ENCODE measurements at regions not wholly inside any gene's neighbourhood (a gene's known extent, or its start where the extent isn't known, plus 50 kb on each side); places are given as distances from the start of the nearest gene placed in this dataset.

DNA sequence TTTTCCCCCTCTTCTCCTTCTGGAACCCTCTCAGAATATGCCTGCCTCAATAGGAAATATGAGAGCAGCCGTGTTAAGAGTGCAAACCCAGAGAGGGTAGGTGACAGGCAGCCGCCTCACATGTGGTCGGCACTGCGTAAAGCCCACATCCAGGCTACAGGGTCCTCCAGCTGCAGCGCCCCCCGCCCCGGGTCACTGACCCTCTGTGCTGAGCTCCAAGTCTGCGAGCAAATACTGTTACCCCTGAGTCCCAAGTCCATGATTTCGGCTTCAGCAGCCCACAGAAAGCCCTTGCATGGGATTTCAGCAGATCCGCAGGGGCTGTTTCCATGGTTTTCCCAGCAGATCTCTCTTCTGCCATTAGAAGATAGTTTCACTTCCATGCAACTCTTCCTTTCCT, 186.9 kb upstream of the IRS2 start:
- DNase-seq (ENCODE audit: low read depth in 1 of 2, low spot score in 2 of 2), result peak in 1 of 2 experiments; percentile 14
- H3K9me3 ChIP-seq (replicated peaks), result peaks cover 12% of the 10 kb centered on the region
- peaks cover 21% of the 10 kb centered on the region for H3K27me3 ChIP-seq (replicated peaks)
- no peaks in the 10 kb centered on the region for H3K4me1 ChIP-seq (replicated peaks)
- no peak overlapping the region for H3K27ac ChIP-seq
- H3K36me3 ChIP-seq, result no peaks in the 10 kb centered on the region
- H3K4me3 ChIP-seq, result no peak overlapping the region

DNA sequence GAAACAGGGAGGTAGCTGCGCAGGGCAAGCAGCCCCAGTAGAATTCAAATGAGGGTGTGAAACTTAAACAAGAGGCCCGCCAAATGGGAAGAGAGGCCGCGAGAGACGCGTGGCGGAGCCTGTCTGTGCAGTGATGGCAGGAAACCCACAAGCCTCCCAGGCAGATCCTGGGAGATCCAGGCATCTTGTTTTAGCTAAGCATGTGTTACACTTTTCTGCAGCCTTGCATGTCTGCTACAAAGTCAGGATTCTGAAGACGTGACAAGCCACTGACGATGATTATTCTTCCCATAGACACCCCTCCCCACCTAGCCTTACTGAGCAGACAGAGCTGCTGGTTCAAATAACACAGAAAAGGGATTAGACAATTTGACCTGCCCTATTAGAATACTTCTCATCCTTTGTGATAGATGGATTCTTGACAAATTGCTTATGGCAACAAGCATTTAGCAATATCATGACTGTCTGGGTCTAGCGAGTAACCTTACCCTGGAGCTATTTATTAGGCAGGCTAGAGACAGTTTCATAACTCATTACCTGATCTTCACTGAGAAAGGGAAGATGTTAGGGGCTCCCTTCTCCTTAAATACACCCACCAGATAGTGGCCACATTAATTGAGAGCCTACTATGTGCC, 185.2 kb upstream of the IRS2 start:
- H3K27ac ChIP-seq, result no peak overlapping the region
- H3K4me1 ChIP-seq (replicated peaks), result no peaks in the 10 kb centered on the region
- no peak overlapping the region for H3K4me3 ChIP-seq
- DNase-seq (ENCODE audit: low read depth in 1 of 2, low spot score in 2 of 2), result peak; percentile 12 to 56
- H3K27me3 ChIP-seq (replicated peaks), result peaks cover 12% of the 10 kb centered on the region
- H3K9me3 ChIP-seq (replicated peaks), result peaks cover 8% of the 10 kb centered on the region
- H3K36me3 ChIP-seq, result no peaks in the 10 kb centered on the region

DNA sequence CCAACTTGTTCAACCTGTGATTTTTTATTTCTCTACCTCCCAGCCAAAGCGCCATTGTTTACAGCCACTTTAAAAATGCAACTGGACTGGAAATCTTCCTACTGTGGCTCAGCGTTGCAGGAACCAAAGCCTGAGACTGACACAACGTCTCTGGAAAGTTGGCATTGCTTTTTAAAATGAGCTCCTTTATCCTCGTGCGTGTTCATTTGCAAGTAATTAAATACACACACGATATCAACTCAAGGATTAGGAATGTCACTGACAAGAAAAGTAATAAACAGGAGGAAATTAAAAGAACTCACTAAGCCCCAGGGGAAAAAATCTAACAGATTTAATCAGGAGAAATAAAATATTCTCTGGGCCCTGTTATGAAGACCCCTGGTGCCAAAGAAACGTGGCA, 184.6 kb upstream of the IRS2 start:
- no peak for DNase-seq (ENCODE audit: low read depth in 1 of 2, low spot score in 2 of 2)
- Histone ChIP-seq H3K9me3 (replicated peaks) (peaks cover 8% of the 10 kb centered on the region), H3K36me3 (no peaks in the 10 kb centered on the region), H3K4me3 (no peak overlapping the region), H3K27me3 (replicated peaks) (peaks cover 10% of the 10 kb centered on the region), H3K4me1 (replicated peaks) (no peaks in the 10 kb centered on the region), H3K27ac (no peak overlapping the region)

DNA sequence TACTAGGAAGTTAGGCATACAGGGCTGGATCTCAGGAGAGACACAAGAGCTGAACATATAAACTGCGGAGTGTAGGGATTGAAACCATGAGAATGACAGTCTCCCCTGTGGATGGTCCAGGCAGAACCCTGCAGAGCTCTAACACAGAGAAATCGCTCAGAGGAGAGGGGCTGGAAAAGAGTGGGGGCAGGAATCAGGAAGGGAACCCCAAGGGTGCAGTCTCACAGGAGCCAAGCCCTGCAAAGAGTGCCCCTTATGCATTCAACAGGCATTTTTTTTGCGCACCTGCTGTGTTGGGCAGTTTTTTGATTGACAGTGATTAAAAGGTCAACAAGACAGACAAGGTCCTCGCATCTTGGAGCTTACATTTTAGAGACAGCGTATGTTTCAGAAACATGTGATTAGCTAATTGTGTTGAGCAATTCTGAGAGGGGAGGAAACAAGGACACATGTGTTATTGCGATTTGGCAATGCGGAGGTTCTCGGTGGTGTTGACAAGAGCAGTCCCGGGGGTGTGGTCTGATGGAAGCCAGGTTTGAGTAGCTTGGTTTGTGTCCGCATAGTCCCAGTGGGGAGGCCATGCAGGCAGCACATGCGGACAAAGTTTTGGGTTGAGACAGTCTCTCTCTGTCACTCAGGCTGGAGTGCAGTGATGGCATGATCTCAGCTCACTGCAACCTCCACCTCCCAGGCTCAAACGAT, 182.6 kb upstream of the IRS2 start:
- Histone ChIP-seq H3K36me3 (no peaks in the 10 kb centered on the region), H3K27ac (no peak overlapping the region), H3K4me1 (replicated peaks) (no peaks in the 10 kb centered on the region), H3K9me3 (replicated peaks) (peaks cover 8% of the 10 kb centered on the region), H3K27me3 (replicated peaks) (peaks cover 10% of the 10 kb centered on the region), H3K4me3 (no peak overlapping the region)
- DNase-seq (ENCODE audit: low read depth in 1 of 2, low spot score in 2 of 2), result peak in 1 of 2 experiments; percentile 61

DNA sequence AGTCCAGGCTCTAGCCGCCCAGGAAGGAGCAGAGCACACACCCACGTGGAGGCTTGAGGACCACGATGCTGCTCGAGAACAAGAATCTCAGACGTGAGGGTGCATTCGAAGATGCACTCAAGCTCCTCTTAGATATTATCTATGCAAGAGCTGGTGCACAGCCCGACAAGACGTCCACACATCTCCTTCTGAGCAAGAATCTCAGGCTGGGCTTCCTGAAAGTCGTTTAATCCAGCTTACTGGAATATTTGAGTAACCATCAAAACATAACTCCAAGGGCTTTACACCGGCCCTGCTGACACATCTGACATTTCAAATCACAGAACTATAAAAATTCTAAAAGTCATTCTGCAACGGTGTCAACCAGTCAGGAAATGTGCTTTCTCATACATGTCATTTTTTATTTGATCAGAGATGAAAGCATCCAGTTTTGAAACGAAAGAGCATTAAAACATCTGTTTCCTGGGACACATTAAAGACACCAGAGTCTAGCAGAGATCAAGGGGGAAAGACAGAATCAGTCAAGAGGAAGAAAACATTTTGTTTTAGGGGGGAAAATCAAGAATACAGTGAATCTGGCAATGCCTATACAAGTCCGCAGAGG, 177.7 kb upstream of the IRS2 start:
- Histone ChIP-seq H3K36me3 (no peaks in the 10 kb centered on the region), H3K4me1 (replicated peaks) (no peaks in the 10 kb centered on the region), H3K4me3 (no peak overlapping the region), H3K27me3 (replicated peaks) (0 out of 2 replicates have a peak, but pooled peaks cover 4% of the 10 kb centered on the region), H3K9me3 (replicated peaks) (no peaks in the 10 kb centered on the region), H3K27ac (no peak overlapping the region)
- DNase-seq (ENCODE audit: low read depth in 1 of 2, low spot score in 2 of 2), result no peak

DNA sequence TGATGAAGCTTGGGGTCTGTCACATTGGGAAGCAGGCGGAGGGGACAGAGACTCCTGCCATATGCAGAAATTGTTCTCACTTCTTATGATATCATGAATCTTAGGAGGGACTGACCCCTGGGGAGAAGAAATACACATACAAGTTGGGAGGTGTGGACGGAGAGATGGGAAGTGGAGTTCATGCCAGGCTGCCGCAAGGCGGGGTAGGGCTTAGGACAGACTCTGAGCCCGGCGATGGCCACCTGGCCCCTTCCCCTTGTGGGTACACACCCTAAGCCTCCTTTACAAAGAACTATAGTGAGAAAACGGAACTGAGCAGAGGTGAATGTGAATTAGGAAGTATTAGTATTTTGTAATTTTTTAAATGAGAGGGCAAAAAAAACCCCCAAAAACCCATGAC, 177.0 kb upstream of the IRS2 start:
- Histone ChIP-seq H3K9me3 (replicated peaks) (no peaks in the 10 kb centered on the region), H3K27ac (no peak overlapping the region), H3K27me3 (replicated peaks) (0 out of 2 replicates have a peak, but pooled peaks cover 4% of the 10 kb centered on the region), H3K4me1 (replicated peaks) (no peaks in the 10 kb centered on the region), H3K4me3 (no peak overlapping the region), H3K36me3 (no peaks in the 10 kb centered on the region)
- no peak for DNase-seq (ENCODE audit: low read depth in 1 of 2, low spot score in 2 of 2)

DNA sequence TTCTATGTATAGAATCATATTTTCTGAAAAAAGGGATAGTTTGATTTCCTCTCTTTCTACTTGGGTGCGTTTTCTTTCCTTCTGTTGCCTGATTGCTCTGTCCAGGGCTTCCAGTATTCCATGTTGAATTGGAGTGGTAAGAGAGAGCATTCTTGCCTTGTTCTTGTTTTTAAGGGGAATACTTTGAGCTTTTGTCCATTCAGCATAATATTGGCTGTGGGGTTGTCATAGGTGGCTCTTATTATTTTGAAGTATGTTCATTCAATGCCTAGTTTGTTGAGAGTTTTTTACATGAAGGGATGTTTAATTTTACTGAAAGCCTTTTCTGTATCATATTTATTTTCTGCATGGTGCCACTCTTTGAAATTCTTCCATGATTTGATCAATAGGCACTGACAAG, 173.5 kb upstream of the IRS2 start:
- Histone ChIP-seq H3K4me3 (no peak overlapping the region), H3K36me3 (no peaks in the 10 kb centered on the region), H3K27me3 (replicated peaks) (0 out of 2 replicates have a peak, but pooled peaks cover 6% of the 10 kb centered on the region), H3K4me1 (replicated peaks) (no peaks in the 10 kb centered on the region), H3K27ac (no peak overlapping the region), H3K9me3 (replicated peaks) (no peaks in the 10 kb centered on the region)
- no peak for DNase-seq (ENCODE audit: low read depth in 1 of 2, low spot score in 2 of 2)

DNA sequence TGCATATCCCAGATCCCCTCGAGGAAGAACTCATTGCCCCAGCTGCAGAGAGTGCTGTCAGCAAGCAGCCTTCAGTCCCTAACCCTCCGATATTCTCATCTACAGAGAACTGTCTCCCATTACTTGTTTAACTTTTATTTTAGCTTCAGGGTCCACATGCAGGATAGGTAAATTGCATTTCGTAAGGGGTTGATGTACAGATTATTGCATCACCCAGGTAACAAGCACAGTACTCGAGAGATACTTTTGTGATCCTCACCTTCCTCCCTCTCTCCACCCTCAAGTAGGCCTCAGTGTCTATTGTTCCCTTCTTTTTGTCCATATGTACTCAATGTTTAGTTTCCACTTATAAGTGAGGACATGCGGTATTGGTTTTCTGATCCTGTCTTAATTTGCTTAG, 171.5 kb upstream of the IRS2 start:
- no peak for DNase-seq (ENCODE audit: low read depth in 1 of 2, low spot score in 2 of 2)
- Histone ChIP-seq H3K36me3 (no peaks in the 10 kb centered on the region), H3K27ac (no peak overlapping the region), H3K4me3 (no peak overlapping the region), H3K4me1 (replicated peaks) (no peaks in the 10 kb centered on the region), H3K27me3 (replicated peaks) (0 out of 2 replicates have a peak, but pooled peaks cover 6% of the 10 kb centered on the region), H3K9me3 (replicated peaks) (no peaks in the 10 kb centered on the region)

DNA sequence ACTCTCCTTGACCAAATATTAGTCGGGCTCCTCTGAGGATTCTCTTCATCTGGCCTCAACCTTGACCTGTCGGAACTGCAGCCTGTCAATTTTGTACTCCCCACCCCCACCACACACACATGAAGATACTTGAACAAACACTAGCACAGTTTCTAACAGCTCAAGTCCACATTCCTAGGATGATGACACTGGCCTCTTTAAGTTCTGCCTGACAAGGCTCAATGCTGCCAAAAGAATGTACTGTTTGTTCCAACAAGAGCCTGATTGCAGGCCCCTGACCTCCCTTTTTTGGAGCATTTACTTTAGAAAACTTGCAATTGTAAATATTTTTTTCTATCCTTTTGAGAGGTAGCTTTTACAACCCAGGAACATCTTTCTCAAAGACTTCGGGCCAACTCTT, 169.2 kb upstream of the IRS2 start:
- Histone ChIP-seq H3K36me3 (no peaks in the 10 kb centered on the region), H3K4me1 (replicated peaks) (no peaks in the 10 kb centered on the region), H3K9me3 (replicated peaks) (no peaks in the 10 kb centered on the region), H3K4me3 (no peak overlapping the region), H3K27ac (no peak overlapping the region), H3K27me3 (replicated peaks) (0 out of 2 replicates have a peak, but pooled peaks cover 2% of the 10 kb centered on the region)
- no peak for DNase-seq (ENCODE audit: low read depth in 1 of 2, low spot score in 2 of 2)

DNA sequence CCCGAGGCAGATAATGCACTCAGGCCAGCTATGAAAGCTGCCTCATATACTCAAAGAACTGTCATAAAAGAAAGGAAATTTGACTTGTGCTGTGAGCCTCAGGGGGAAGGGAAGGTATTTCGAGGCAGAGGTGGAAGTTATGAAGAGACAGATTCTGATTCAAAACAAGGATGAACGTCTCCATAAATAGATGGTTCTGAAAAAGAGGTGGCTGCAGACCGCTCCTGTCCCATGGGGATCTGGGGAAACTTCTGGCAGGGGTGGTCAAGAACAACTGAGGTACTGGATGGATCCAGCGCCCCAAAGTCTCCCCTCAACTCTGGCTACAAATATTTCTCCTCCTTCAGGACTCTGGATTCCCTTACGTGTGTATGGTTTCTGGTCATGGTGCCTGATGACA, 168.1 kb upstream of the IRS2 start:
- H3K4me3 ChIP-seq, result no peak overlapping the region

DNA sequence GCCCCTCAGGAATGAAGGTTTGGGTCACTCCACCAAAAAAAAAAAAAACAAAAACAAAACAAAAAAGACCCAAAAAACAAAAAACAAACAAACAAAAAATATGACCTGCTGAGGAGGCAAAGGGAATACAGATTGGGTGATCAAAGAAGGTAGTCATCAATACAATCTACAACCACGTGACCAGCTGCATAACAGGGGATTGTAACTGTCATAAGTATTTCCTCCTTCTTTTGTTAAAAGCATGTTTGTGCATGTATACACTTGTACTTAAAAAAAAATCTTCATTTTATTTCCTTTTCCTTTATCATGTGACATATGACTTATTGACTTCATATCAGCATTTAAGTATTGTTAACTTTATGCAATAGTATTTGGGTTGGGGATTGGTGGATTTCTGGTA, 165.1 kb upstream of the IRS2 start:
- no peaks in the 10 kb centered on the region for H3K9me3 ChIP-seq (replicated peaks)
- 0 out of 2 replicates have a peak, but pooled peaks cover 2% of the 10 kb centered on the region for H3K27me3 ChIP-seq (replicated peaks)
- no peak for DNase-seq (ENCODE audit: low read depth in 1 of 2, low spot score in 2 of 2)
- no peak overlapping the region for H3K27ac ChIP-seq
- no peaks in the 10 kb centered on the region for H3K36me3 ChIP-seq
- no peak overlapping the region for H3K4me3 ChIP-seq
- no peaks in the 10 kb centered on the region for H3K4me1 ChIP-seq (replicated peaks)

More for the DNA sequence above, 168.1 kb upstream of the IRS2 start:
- DNase-seq (ENCODE audit: low read depth in 1 of 2, low spot score in 2 of 2), result no peak
- Histone ChIP-seq H3K4me1 (replicated peaks) (no peaks in the 10 kb centered on the region), H3K27ac (no peak overlapping the region), H3K36me3 (no peaks in the 10 kb centered on the region), H3K9me3 (replicated peaks) (no peaks in the 10 kb centered on the region), H3K27me3 (replicated peaks) (0 out of 2 replicates have a peak, but pooled peaks cover 2% of the 10 kb centered on the region)

DNA sequence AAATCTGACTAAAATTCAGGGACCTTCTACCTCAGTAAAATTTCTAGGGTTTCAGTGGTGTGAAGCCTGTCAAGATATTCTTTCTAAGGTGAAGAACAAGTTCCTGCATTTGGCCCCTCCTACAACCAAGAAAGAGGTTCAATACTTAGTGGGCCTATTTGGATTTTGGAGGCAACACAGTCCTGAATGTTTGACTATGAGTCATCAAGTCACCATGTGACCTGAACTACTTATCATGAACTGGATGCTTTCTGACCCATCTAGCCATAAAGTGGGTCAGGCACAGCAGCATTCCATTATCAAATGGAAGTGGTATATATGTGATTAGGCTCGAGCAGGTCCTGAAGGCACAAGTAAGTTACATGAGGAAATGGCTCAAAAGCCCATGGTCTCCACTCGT, 163.0 kb upstream of the IRS2 start:
- Histone ChIP-seq H3K4me3 (no peak overlapping the region), H3K36me3 (no peaks in the 10 kb centered on the region), H3K9me3 (replicated peaks) (peaks cover 4% of the 10 kb centered on the region; the same call in 1 of the 2 replicates), H3K27ac (no peak overlapping the region), H3K27me3 (replicated peaks) (no peaks in the 10 kb centered on the region), H3K4me1 (replicated peaks) (no peaks in the 10 kb centered on the region)
- no peak for DNase-seq (ENCODE audit: low read depth in 1 of 2, low spot score in 2 of 2)

DNA sequence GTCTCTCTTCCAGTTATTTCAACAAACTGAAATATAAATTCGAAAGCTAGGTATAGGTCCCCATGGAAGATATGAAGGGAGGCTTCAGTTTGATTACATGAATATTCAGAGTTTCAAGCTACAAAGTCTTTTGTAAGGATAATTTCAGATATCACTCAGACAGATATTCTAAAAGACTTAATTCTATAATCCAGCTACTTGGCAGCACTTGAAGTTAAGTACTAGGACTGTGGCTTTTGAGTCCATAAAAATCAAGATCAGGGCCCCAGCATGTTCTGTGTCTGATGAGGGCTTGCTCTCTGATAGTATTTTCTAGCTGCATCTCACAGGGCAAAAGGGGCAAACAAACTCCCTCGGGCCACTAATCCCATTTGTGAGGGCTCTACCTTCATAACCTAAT, 160.6 kb upstream of the IRS2 start:
- Histone ChIP-seq H3K36me3 (no peaks in the 10 kb centered on the region), H3K27me3 (replicated peaks) (no peaks in the 10 kb centered on the region), H3K27ac (no peak overlapping the region), H3K9me3 (replicated peaks) (peaks cover 4% of the 10 kb centered on the region; the same call in 1 of the 2 replicates), H3K4me1 (replicated peaks) (no peaks in the 10 kb centered on the region), H3K4me3 (no peak overlapping the region)
- DNase-seq (ENCODE audit: low read depth in 1 of 2, low spot score in 2 of 2), result no peak

Measured in SJSA1 (cell line).